Liver (tissue), 8 donors: ENCODE measurements at regions not wholly inside any gene's neighbourhood (a gene's known extent, or its start where the extent isn't known, plus 50 kb on each side); places are given as distances from the start of the nearest gene placed in this dataset.

Experiments
- DNase-seq: peaks from one replicate; pipeline ENCODE4 v3.0.0-alpha.2; 2017; ENCODE audit warnings: low spot score
- H3K27ac ChIP-seq, 2 donors: one replicate each; pipeline ENCODE4 v1.7.0; 2013; ENCODE audit warnings: inconsistent platforms in 2 of 2, low read length in 2 of 2, control low read depth in 1 of 2, low read depth in 1 of 2, mild to moderate bottlenecking in 1 of 2
- H3K27me3 ChIP-seq, 4 donors: one replicate each; pipeline versions ENCODE4 v1.6.1 to v1.7.0; 2013; ENCODE audit warnings: low read length in 3 of 4, inconsistent platforms in 1 of 4, mild to moderate bottlenecking in 1 of 4, moderate library complexity in 1 of 4; ENCODE audit not compliant: control insufficient read depth in 4 of 4, insufficient read depth in 4 of 4
- H3K36me3 ChIP-seq, 4 donors: one replicate each; pipeline versions ENCODE4 v1.6.1 to v1.7.0; 2013; ENCODE audit warnings: low read length in 3 of 4, mild to moderate bottlenecking in 3 of 4, low read depth in 1 of 4, moderate library complexity in 1 of 4; ENCODE audit not compliant: control insufficient read depth in 4 of 4, insufficient read depth in 3 of 4
- H3K4me1 ChIP-seq, 4 donors: one replicate each; pipeline versions ENCODE4 v1.6.1 to v1.7.0; 2013; ENCODE audit warnings: low read length in 3 of 4, mild to moderate bottlenecking in 3 of 4, moderate library complexity in 1 of 4; ENCODE audit not compliant: control insufficient read depth in 4 of 4, insufficient read depth in 4 of 4
- H3K4me3 ChIP-seq, 3 donors: one replicate each; pipeline versions ENCODE4 v1.6.1 to v1.7.0; 2013; ENCODE audit warnings: low read length in 3 of 3, control low read depth in 1 of 3, low read depth in 1 of 3, mild to moderate bottlenecking in 1 of 3
- H3K9ac ChIP-seq, 2 donors: one replicate each; pipeline ENCODE4 v1.7.0; 2013; ENCODE audit warnings: low read length in 2 of 2, mild to moderate bottlenecking in 2 of 2, moderate library complexity in 2 of 2, control low read depth in 1 of 2, low read depth in 1 of 2
- H3K9me3 ChIP-seq, 4 donors: one replicate each; pipeline versions ENCODE4 v1.6.1 to v1.7.0; 2013; ENCODE audit warnings: low read length in 3 of 4; ENCODE audit not compliant: control insufficient read depth in 4 of 4
- CTCF ChIP-seq: fragments of 150-350 bp; IDR thresholded peaks from 2 replicates; pipeline ENCODE4 v1.5.1; 2017; ENCODE audit warnings: improper control_type of control experiment, low read depth, low read length; ENCODE audit not compliant: missing input control
- EGR1 ChIP-seq, 2 donors: IDR thresholded peaks; 2 replicates each; pipeline ENCODE4 v1.6.1; 2016 to 2018; ENCODE audit warnings: antibody characterized with exemption in 2 of 2, low read depth in 2 of 2
- FOXA1 ChIP-seq: IDR thresholded peaks from 2 replicates; pipeline ENCODE4 v1.6.1; 2016; ENCODE audit warnings: antibody characterized with exemption
- FOXA2 ChIP-seq: IDR thresholded peaks from 2 replicates; pipeline ENCODE4 v1.6.1; 2016; ENCODE audit warnings: antibody characterized with exemption
- GABPA ChIP-seq, 2 donors: IDR thresholded peaks in 1 of 2; conservative IDR thresholded peaks in 1 of 2; 2 replicates each; pipeline ENCODE4 v1.6.1; 2016; ENCODE audit warnings: antibody characterized with exemption in 2 of 2, mild to moderate bottlenecking in 1 of 2, moderate library complexity in 1 of 2
- HNF4A ChIP-seq, 2 donors: conservative IDR thresholded peaks; 2 replicates each; pipeline ENCODE4 v1.6.1; 2016; ENCODE audit warnings: antibody characterized with exemption in 2 of 2, mild to moderate bottlenecking in 2 of 2
- HNF4G ChIP-seq: IDR thresholded peaks from 2 replicates; pipeline ENCODE4 v1.6.1; 2016; ENCODE audit warnings: antibody characterized with exemption
- JUND ChIP-seq, 2 donors: IDR thresholded peaks; 2 replicates each; pipeline ENCODE4 v1.6.1; 2016; ENCODE audit warnings: antibody characterized with exemption in 2 of 2
- MAX ChIP-seq: IDR thresholded peaks from 2 replicates; pipeline ENCODE4 v1.6.1; 2016; ENCODE audit warnings: antibody characterized with exemption
- NR2F2 ChIP-seq: IDR thresholded peaks from 2 replicates; pipeline ENCODE4 v1.6.1; 2016; ENCODE audit warnings: antibody characterized with exemption
- RAD21 ChIP-seq, 2 donors: IDR thresholded peaks; 2 replicates each; pipeline ENCODE4 v1.6.1; 2016; ENCODE audit warnings: antibody characterized with exemption in 2 of 2, mild to moderate bottlenecking in 2 of 2
- SP1 ChIP-seq: IDR thresholded peaks from 2 replicates; pipeline ENCODE4 v1.6.1; 2018; ENCODE audit warnings: antibody characterized with exemption, mild to moderate bottlenecking
- TAF1 ChIP-seq: conservative IDR thresholded peaks from 2 replicates; pipeline ENCODE4 v1.6.1; 2016; ENCODE audit warnings: antibody characterized with exemption, mild to moderate bottlenecking
- YY1 ChIP-seq: IDR thresholded peaks from 2 replicates; pipeline ENCODE4 v1.6.1; 2016; ENCODE audit warnings: antibody characterized with exemption, mild to moderate bottlenecking
- ZBTB33 ChIP-seq: IDR thresholded peaks from 2 replicates; pipeline ENCODE4 v1.6.1; 2016; ENCODE audit warnings: antibody characterized with exemption
- WGBS: extraction: QIAGEN DNeasy Blood & Tissue Kit; methylation state at CpG from one replicate; pipeline ENCODE4 v1.1.7; 2013; 5-methylcytosine and 5-hydroxymethylcytosine counted together
- TF ChIP-seq, protein P1 (sequence below): IDR thresholded peaks from 2 replicates; pipeline ENCODE4 v1.6.1; 2016; ENCODE audit warnings: antibody characterized with exemption
- TF ChIP-seq, protein P2 (sequence below): IDR thresholded peaks from 2 replicates; pipeline ENCODE4 v1.6.1; 2016; ENCODE audit warnings: antibody characterized with exemption, mild to moderate bottlenecking
- donor health status: healthy.
- donor health status: healthy.
- donor health status: healthy.
- donor health status: healthy.
- donor health status: healthy.

GRCh38 chr16:72419638-72420037 is 247.7 kb upstream of the PMFBP1 start:
- Histone ChIP-seq H3K4me3 (no peak overlapping the region), H3K27ac (no peak overlapping the region), H3K9me3 (peaks cover 0 to 14% (median 2%) of the 10 kb centered on the region in 4 donors), H3K4me1 (no peaks in the 10 kb centered on the region), H3K27me3 (no peaks in the 10 kb centered on the region), H3K9ac (no peak overlapping the region), H3K36me3 (no peaks in the 10 kb centered on the region)
- WGBS = 96% methylated on average over 4 of the region's 4 CpGs
- no peak for DNase-seq
- TF ChIP-seq FOXA2 (no peak), FOXA1 (no peak), YY1 (no peak), TAF1 (no peak), SP1 (no peak), RAD21 (IDR thresholded peaks at IDR 0.05) (no peak), EGR1 (IDR thresholded peaks at IDR 0.05; ENCODE audit: low read depth in 2 of 2) (no peak), NR2F2 (no peak), JUND (IDR thresholded peaks at IDR 0.05) (no peak)
- TF ChIP-seq, protein P1, sequence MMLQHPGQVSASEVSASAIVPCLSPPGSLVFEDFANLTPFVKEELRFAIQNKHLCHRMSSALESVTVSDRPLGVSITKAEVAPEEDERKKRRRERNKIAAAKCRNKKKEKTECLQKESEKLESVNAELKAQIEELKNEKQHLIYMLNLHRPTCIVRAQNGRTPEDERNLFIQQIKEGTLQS = no peak

DNA sequence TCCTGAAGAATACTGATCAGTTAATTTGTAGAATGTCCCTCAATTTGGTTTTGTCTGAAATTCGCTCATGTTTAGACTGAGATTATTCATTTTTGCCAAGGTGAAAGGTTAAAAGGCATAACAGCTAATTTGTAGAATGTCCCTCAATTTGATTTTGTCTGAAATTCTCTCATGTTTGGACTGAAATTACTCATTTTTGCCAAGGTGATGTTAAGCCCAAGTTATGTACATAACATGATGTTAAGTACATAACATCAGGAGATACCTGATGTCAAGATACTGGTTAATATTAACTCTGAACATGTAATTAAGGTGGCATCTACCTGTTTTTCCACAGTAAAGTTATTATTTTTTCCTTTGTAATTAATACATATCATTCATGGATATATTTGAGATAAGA is 243.4 kb upstream of the PMFBP1 start:
- H3K9me3 ChIP-seq = peaks cover 0 to 1% (median 0%) of the 10 kb centered on the region in 4 donors
- H3K27ac ChIP-seq = no peak overlapping the region
- no peaks in the 10 kb centered on the region for H3K36me3 ChIP-seq
- H3K4me3 ChIP-seq = no peak overlapping the region
- DNase-seq = no peak
- no peaks in the 10 kb centered on the region for H3K4me1 ChIP-seq
- WGBS = 45% methylated on average over 1 of the region's 1 CpG
- TF ChIP-seq FOXA1 (no peak), FOXA2 (no peak), RAD21 (IDR thresholded peaks at IDR 0.05) (no peak), SP1 (no peak), EGR1 (IDR thresholded peaks at IDR 0.05; ENCODE audit: low read depth in 2 of 2) (no peak), YY1 (no peak), MAX (no peak), HNF4G (no peak), HNF4A (conservative IDR thresholded peaks at IDR 0.05) (no peak), NR2F2 (no peak), GABPA (IDR thresholded peaks at IDR 0.05 in 1 of 2, conservative IDR thresholded peaks at IDR 0.05 in 1 of 2) (no peak), ZBTB33 (no peak), CTCF (no peak)
- TF ChIP-seq, protein P2, sequence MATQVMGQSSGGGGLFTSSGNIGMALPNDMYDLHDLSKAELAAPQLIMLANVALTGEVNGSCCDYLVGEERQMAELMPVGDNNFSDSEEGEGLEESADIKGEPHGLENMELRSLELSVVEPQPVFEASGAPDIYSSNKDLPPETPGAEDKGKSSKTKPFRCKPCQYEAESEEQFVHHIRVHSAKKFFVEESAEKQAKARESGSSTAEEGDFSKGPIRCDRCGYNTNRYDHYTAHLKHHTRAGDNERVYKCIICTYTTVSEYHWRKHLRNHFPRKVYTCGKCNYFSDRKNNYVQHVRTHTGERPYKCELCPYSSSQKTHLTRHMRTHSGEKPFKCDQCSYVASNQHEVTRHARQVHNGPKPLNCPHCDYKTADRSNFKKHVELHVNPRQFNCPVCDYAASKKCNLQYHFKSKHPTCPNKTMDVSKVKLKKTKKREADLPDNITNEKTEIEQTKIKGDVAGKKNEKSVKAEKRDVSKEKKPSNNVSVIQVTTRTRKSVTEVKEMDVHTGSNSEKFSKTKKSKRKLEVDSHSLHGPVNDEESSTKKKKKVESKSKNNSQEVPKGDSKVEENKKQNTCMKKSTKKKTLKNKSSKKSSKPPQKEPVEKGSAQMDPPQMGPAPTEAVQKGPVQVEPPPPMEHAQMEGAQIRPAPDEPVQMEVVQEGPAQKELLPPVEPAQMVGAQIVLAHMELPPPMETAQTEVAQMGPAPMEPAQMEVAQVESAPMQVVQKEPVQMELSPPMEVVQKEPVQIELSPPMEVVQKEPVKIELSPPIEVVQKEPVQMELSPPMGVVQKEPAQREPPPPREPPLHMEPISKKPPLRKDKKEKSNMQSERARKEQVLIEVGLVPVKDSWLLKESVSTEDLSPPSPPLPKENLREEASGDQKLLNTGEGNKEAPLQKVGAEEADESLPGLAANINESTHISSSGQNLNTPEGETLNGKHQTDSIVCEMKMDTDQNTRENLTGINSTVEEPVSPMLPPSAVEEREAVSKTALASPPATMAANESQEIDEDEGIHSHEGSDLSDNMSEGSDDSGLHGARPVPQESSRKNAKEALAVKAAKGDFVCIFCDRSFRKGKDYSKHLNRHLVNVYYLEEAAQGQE = no peak
- TF ChIP-seq, protein P1 = no peak
- H3K27me3 ChIP-seq = no peaks in the 10 kb centered on the region
- no peak overlapping the region for H3K9ac ChIP-seq
